ENCODE measurements at regions not wholly inside any gene's neighbourhood (a gene's known extent, or its start where the extent isn't known, plus 50 kb on each side); places are given as distances from the start of the nearest gene placed in this dataset.

- Mint-ChIP-seq H3K9me3 (ENCODE audit: unreplicated experiment) (no peaks in the 10 kb centered on the region), H3K27me3 (ENCODE audit: insufficient read depth, unreplicated experiment) (peaks cover 13% of the 10 kb centered on the region), H3K4me3 (ENCODE audit: unreplicated experiment) (no peak overlapping the region), H3K27ac (ENCODE audit: unreplicated experiment) (no peak overlapping the region), H3K4me1 (ENCODE audit: low read depth, unreplicated experiment) (no peaks in the 10 kb centered on the region), H3K36me3 (ENCODE audit: insufficient read depth, unreplicated experiment) (no peaks in the 10 kb centered on the region)
- Histone ChIP-seq H3K9me3 (no peaks in the 10 kb centered on the region), H3K27me3 (replicated peaks; ENCODE audit: control insufficient read depth, insufficient read depth, low read length) (no peaks in the 10 kb centered on the region), H3K4me3 (ENCODE audit: low read depth, low read length) (no peak overlapping the region), H3K4me1 (no peaks in the 10 kb centered on the region), H3K36me3 (ENCODE audit: control insufficient read depth, insufficient read depth, low read length) (no peaks in the 10 kb centered on the region)
- no peak for TF ChIP-seq CTCF (IDR thresholded peaks at IDR 0.05; ENCODE audit: insufficient read depth in 1 of 2, low read depth in 1 of 2, low read length in 1 of 2, severe bottlenecking in 1 of 2, unreplicated experiment in 1 of 2)
- ChIA-PET CTCF (no interaction called here), POLR2A (no interaction called here)
- DNase-seq: no peak
- no TSS peak for BruUV-seq (replicated peaks)
- intact Hi-C loops (cut with micrococcal nuclease; ENCODE audit: unreplicated experiment): no loop called here
Measured at GRCh38 chr1:30194741-30195423, 528.5 kb downstream of the MATN1 start.

- H3K4me3 Mint-ChIP-seq (ENCODE audit: unreplicated experiment): no peak overlapping the region
- Histone ChIP-seq H3K4me3 (ENCODE audit: low read depth, low read length) (no peak overlapping the region), H3K4me1 (no peaks in the 10 kb centered on the region), H3K27me3 (replicated peaks; ENCODE audit: control insufficient read depth, insufficient read depth, low read length) (no peaks in the 10 kb centered on the region), H3K36me3 (ENCODE audit: control insufficient read depth, insufficient read depth, low read length) (no peaks in the 10 kb centered on the region), H3K9me3 (no peaks in the 10 kb centered on the region)
- peaks cover 13% of the 10 kb centered on the region for H3K27me3 Mint-ChIP-seq (ENCODE audit: insufficient read depth, unreplicated experiment)
- CTCF ChIA-PET: no interaction called here
- DNase-seq: no peak
- TF ChIP-seq CTCF (IDR thresholded peaks at IDR 0.05; ENCODE audit: insufficient read depth in 1 of 2, low read depth in 1 of 2, low read length in 1 of 2, severe bottlenecking in 1 of 2, unreplicated experiment in 1 of 2): no peak
- intact Hi-C loops (cut with micrococcal nuclease; ENCODE audit: unreplicated experiment): no loop called here
- no peaks in the 10 kb centered on the region for H3K36me3 Mint-ChIP-seq (ENCODE audit: insufficient read depth, unreplicated experiment)
- POLR2A ChIA-PET: no interaction called here
- no TSS peak for BruUV-seq (replicated peaks)
- H3K4me1 Mint-ChIP-seq (ENCODE audit: low read depth, unreplicated experiment): no peaks in the 10 kb centered on the region
- H3K27ac Mint-ChIP-seq (ENCODE audit: unreplicated experiment): no peak overlapping the region
- no peaks in the 10 kb centered on the region for H3K9me3 Mint-ChIP-seq (ENCODE audit: unreplicated experiment)
Measured at GRCh38 chr1:30194046-30194619, 529.3 kb downstream of the MATN1 start.

- TF ChIP-seq CTCF (IDR thresholded peaks at IDR 0.05; ENCODE audit: insufficient read depth in 1 of 2, low read depth in 1 of 2, low read length in 1 of 2, severe bottlenecking in 1 of 2, unreplicated experiment in 1 of 2): no peak
- intact Hi-C loops (cut with micrococcal nuclease; ENCODE audit: unreplicated experiment): no loop called here
Measured at GRCh38 chr1:30192969-30193630, 530.3 kb downstream of the MATN1 start.

More at GRCh38 chr1:30192969-30193630, 530.3 kb downstream of the MATN1 start:
- no peak overlapping the region for H3K4me3 ChIP-seq (ENCODE audit: low read depth, low read length)
- Mint-ChIP-seq H3K27ac (ENCODE audit: unreplicated experiment) (no peak overlapping the region), H3K9me3 (ENCODE audit: unreplicated experiment) (no peaks in the 10 kb centered on the region), H3K4me3 (ENCODE audit: unreplicated experiment) (no peak overlapping the region), H3K27me3 (ENCODE audit: insufficient read depth, unreplicated experiment) (peaks cover 11% of the 10 kb centered on the region), H3K36me3 (ENCODE audit: insufficient read depth, unreplicated experiment) (no peaks in the 10 kb centered on the region), H3K4me1 (ENCODE audit: low read depth, unreplicated experiment) (no peaks in the 10 kb centered on the region)
- BruUV-seq (replicated peaks): no TSS peak
- no peaks in the 10 kb centered on the region for H3K27me3 ChIP-seq (replicated peaks; ENCODE audit: control insufficient read depth, insufficient read depth, low read length)
- no peaks in the 10 kb centered on the region for H3K9me3 ChIP-seq
- DNase-seq: no peak
- H3K4me1 ChIP-seq: no peaks in the 10 kb centered on the region
- ChIA-PET POLR2A (no interaction called here), CTCF (no interaction called here)
- H3K36me3 ChIP-seq (ENCODE audit: control insufficient read depth, insufficient read depth, low read length): no peaks in the 10 kb centered on the region
